Stimulated activated CD4-positive, alpha-beta T cell treated with anti-CD3 and anti-CD28 coated beads, Interleukin-12 subunit alpha, Interleukin-12 subunit beta, amount 100 ng/mL, for 48 hours (primary cell): ENCODE measurements at regions not wholly inside any gene's neighbourhood (a gene's known extent, or its start where the extent isn't known, plus 50 kb on each side); places are given as distances from the start of the nearest gene placed in this dataset.
"Not testable (repeated sequence)": the region's sequence is repeated elsewhere in the genome, so short reads cannot be mapped to it uniquely, and the experiment has no call there.

ENCODE experiments used
- DNase-seq, 3 donors: peaks; one replicate each; pipeline ENCODE4 v3.0.0-alpha.2; 2020; ENCODE audit warnings: low read depth in 2 of 3, low spot score in 1 of 3

GRCh38 chr2:31664949-31665724 lies 84.4 kb upstream of the SRD5A2 start:
- no peak for DNase-seq

- DNase-seq: no peak
Observed at GRCh38 chr2:31660812-31661335, 80.1 kb upstream of the SRD5A2 start.

GRCh38 chr2:31660165-31660564 lies 79.4 kb upstream of the SRD5A2 start:
- no peak for DNase-seq

GRCh38 chr2:31654241-31654640 lies 73.5 kb upstream of the SRD5A2 start:
- no peak for DNase-seq

GRCh38 chr2:31651736-31652135 lies 71.0 kb upstream of the SRD5A2 start:
- DNase-seq: no peak

- no peak for DNase-seq
Observed at GRCh38 chr2:31651267-31651666, 70.5 kb upstream of the SRD5A2 start.

- DNase-seq: no peak
Observed at GRCh38 chr2:31644551-31644950, 63.8 kb upstream of the SRD5A2 start.

GRCh38 chr2:31642707-31643106 lies 62.0 kb upstream of the SRD5A2 start:
- no peak for DNase-seq

- DNase-seq: not testable (repeated sequence)
Observed at GRCh38 chr2:31632201-31632600, 51.5 kb upstream of the SRD5A2 start.
